ENCODE measurements at regions not wholly inside any gene's neighbourhood (a gene's known extent, or its start where the extent isn't known, plus 50 kb on each side); places are given as distances from the start of the nearest gene placed in this dataset.

- no peak for DNase-seq (ENCODE audit: low spot score)
Observed at GRCh38 chr4:104795264-104795939, 300.7 kb upstream of the CXXC4 start.

- no peak for DNase-seq (ENCODE audit: low spot score)
Observed at GRCh38 chr4:104811727-104812126, 317.0 kb upstream of the CXXC4 start.

GRCh38 chr4:104815665-104816064 is 321.0 kb upstream of the CXXC4 start:
- DNase-seq (ENCODE audit: low spot score): no peak

GRCh38 chr4:104818579-104818978 is 323.9 kb upstream of the CXXC4 start:
- DNase-seq (ENCODE audit: low spot score): no peak

GRCh38 chr4:104826171-104826570 is 320.5 kb upstream of the TET2 start:
- no peak for DNase-seq (ENCODE audit: low spot score)

GRCh38 chr4:104829761-104830160 is 316.9 kb upstream of the TET2 start:
- DNase-seq (ENCODE audit: low spot score): no peak

GRCh38 chr4:104848597-104849225 is 298.0 kb upstream of the TET2 start:
- DNase-seq (ENCODE audit: low spot score): no peak

GRCh38 chr4:104859601-104860237 is 287.0 kb upstream of the TET2 start:
- no peak for DNase-seq (ENCODE audit: low spot score)

GRCh38 chr4:104860238-104861123 is 286.2 kb upstream of the TET2 start:
- DNase-seq (ENCODE audit: low spot score): peak; percentile 38

GRCh38 chr4:104866809-104867208 is 279.9 kb upstream of the TET2 start:
- no peak for DNase-seq (ENCODE audit: low spot score)

GRCh38 chr4:104868533-104868932 is 278.1 kb upstream of the TET2 start:
- DNase-seq (ENCODE audit: low spot score): no peak

- no peak for DNase-seq (ENCODE audit: low spot score)
Observed at GRCh38 chr4:104868958-104869357, 277.7 kb upstream of the TET2 start.

- DNase-seq (ENCODE audit: low spot score): no peak
Observed at GRCh38 chr4:104869831-104870230, 276.8 kb upstream of the TET2 start.

GRCh38 chr4:104870495-104871233 is 276.0 kb upstream of the TET2 start:
- no peak for DNase-seq (ENCODE audit: low spot score)

- DNase-seq (ENCODE audit: low spot score): no peak
Observed at GRCh38 chr4:104878936-104879335, 267.7 kb upstream of the TET2 start.

GRCh38 chr4:104879367-104879766 is 267.3 kb upstream of the TET2 start:
- no peak for DNase-seq (ENCODE audit: low spot score)

GRCh38 chr4:104879854-104880253 is 266.8 kb upstream of the TET2 start:
- DNase-seq (ENCODE audit: low spot score): no peak

GRCh38 chr4:104881136-104881886 is 265.4 kb upstream of the TET2 start:
- no peak for DNase-seq (ENCODE audit: low spot score)

- DNase-seq (ENCODE audit: low spot score): no peak
Observed at GRCh38 chr4:104890598-104891275, 255.9 kb upstream of the TET2 start.
